GM10248 (cell line): ENCODE measurements at regions not wholly inside any gene's neighbourhood (a gene's known extent, or its start where the extent isn't known, plus 50 kb on each side); places are given as distances from the start of the nearest gene placed in this dataset.

Source experiments
- CTCF ChIA-PET: fragments of 300-600 bp; sonication (Branson Sonifier 250); formaldehyde crosslinking; extraction: SDS; loops from one replicate; lab custom pipeline; 2021; ENCODE audit warnings: antibody characterized with exemption; lab: Yijun Ruan, JAX
- POLR2A ChIA-PET: fragments of 350-650 bp; sonication (Branson Sonifier 250); formaldehyde crosslinking; extraction: SDS; loops from one replicate; lab custom pipeline; 2020; ENCODE audit warnings: antibody characterized with exemption; lab: Yijun Ruan, JAX
- DNase-seq: peaks from one replicate; pipeline ENCODE4 v3.0.0; 2012; ENCODE audit errors: extremely low spot score
- CTCF ChIP-seq: IDR thresholded peaks from 2 replicates; pipeline ENCODE4 v1.5.1; 2012; ENCODE audit warnings: mild to moderate bottlenecking, low read depth; ENCODE audit errors: extremely low read depth, missing control alignments, control extremely low read depth

GRCh38 chr5:100004969-100005368 is 530.2 kb upstream of the FAM174A start:
- CTCF ChIA-PET: no interaction called here
- no peak for TF ChIP-seq CTCF
- POLR2A ChIA-PET: no interaction called here
- no peak for DNase-seq

- POLR2A ChIA-PET: no interaction called here
Observed at GRCh38 chr5:99998319-99998718, 536.9 kb upstream of the FAM174A start.

GRCh38 chr5:99995407-99995806 is 539.8 kb upstream of the FAM174A start:
- DNase-seq: no peak
- no peak for TF ChIP-seq CTCF
- ChIA-PET CTCF (no interaction called here), POLR2A (no interaction called here)

More at GRCh38 chr5:99998319-99998718, 536.9 kb upstream of the FAM174A start:
- TF ChIP-seq CTCF: no peak
- no peak for DNase-seq
- CTCF ChIA-PET: no interaction called here

GRCh38 chr5:99973779-99974178 is 561.4 kb upstream of the FAM174A start:
- ChIA-PET CTCF (interaction anchor here (1.1 to 3.8 kb wide), 4 partner anchors 17 to 45 kb away, joined by 3 to 13 read pairs (median 4); no protein-coding TSS in a partner anchor), POLR2A (no interaction called here)
- no peak for TF ChIP-seq CTCF
- no peak for DNase-seq

GRCh38 chr5:99955962-99956361 is 579.2 kb upstream of the FAM174A start:
- ChIA-PET POLR2A (no interaction called here), CTCF (interaction anchor here (0.7 kb wide), 1 partner anchor 65 kb away, joined by 3 read pairs; no protein-coding TSS in a partner anchor)
- no peak for TF ChIP-seq CTCF
- no peak for DNase-seq

- ChIA-PET CTCF (no interaction called here), POLR2A (no interaction called here)
- TF ChIP-seq CTCF: no peak
- DNase-seq: no peak
Observed at GRCh38 chr5:99955006-99955405, 580.2 kb upstream of the FAM174A start.
